ENCODE measurements at regions not wholly inside any gene's neighbourhood (a gene's known extent, or its start where the extent isn't known, plus 50 kb on each side); places are given as distances from the start of the nearest gene placed in this dataset.

GRCh38 chr14:105797546-105797945 lies 271.2 kb downstream of the TMEM121 start:
- Histone ChIP-seq H3K27me3 (ENCODE audit: insufficient read depth, low read depth, severe bottlenecking) (peaks cover 58% of the 10 kb centered on the region), H3K4me3 (ENCODE audit: low read depth, low read length) (no peak overlapping the region), H3K27ac (no peak overlapping the region), H3K9me3 (ENCODE audit: severe bottlenecking) (no peaks in the 10 kb centered on the region), H3K36me3 (no peaks in the 10 kb centered on the region)
- no peak for DNase-seq
- TF ChIP-seq CTCF (IDR thresholded peaks at IDR 0.05; ENCODE audit: low read depth, low read length) = no peak

- H3K27me3 ChIP-seq (ENCODE audit: insufficient read depth, low read depth, severe bottlenecking) = peaks cover 60% of the 10 kb centered on the region
- no peak for TF ChIP-seq CTCF (IDR thresholded peaks at IDR 0.05; ENCODE audit: low read depth, low read length)
- H3K9me3 ChIP-seq (ENCODE audit: severe bottlenecking) = no peaks in the 10 kb centered on the region
- no peaks in the 10 kb centered on the region for H3K36me3 ChIP-seq
- no peak for DNase-seq
- H3K27ac ChIP-seq = no peak overlapping the region
- no peak overlapping the region for H3K4me3 ChIP-seq (ENCODE audit: low read depth, low read length)
Measured at GRCh38 chr14:105805701-105806100, 279.3 kb downstream of the TMEM121 start.

- Histone ChIP-seq H3K9me3 (ENCODE audit: severe bottlenecking) (no peaks in the 10 kb centered on the region), H3K27ac (no peak overlapping the region), H3K27me3 (ENCODE audit: insufficient read depth, low read depth, severe bottlenecking) (peaks cover 60% of the 10 kb centered on the region), H3K4me3 (ENCODE audit: low read depth, low read length) (no peak overlapping the region), H3K36me3 (no peaks in the 10 kb centered on the region)
- no peak for DNase-seq
- no peak for TF ChIP-seq CTCF (IDR thresholded peaks at IDR 0.05; ENCODE audit: low read depth, low read length)
Measured at GRCh38 chr14:105806568-105806967, 280.2 kb downstream of the TMEM121 start.

- H3K9me3 ChIP-seq (ENCODE audit: severe bottlenecking) = no peaks in the 10 kb centered on the region
- no peak for TF ChIP-seq CTCF (IDR thresholded peaks at IDR 0.05; ENCODE audit: low read depth, low read length)
- H3K27ac ChIP-seq = no peak overlapping the region
- H3K27me3 ChIP-seq (ENCODE audit: insufficient read depth, low read depth, severe bottlenecking) = peaks cover 97% of the 10 kb centered on the region
- no peaks in the 10 kb centered on the region for H3K36me3 ChIP-seq
- DNase-seq = no peak
- no peak overlapping the region for H3K4me3 ChIP-seq (ENCODE audit: low read depth, low read length)
Measured at GRCh38 chr14:105817971-105818711, 291.8 kb downstream of the TMEM121 start.

- no peak for DNase-seq
- Histone ChIP-seq H3K36me3 (no peaks in the 10 kb centered on the region), H3K27me3 (ENCODE audit: insufficient read depth, low read depth, severe bottlenecking) (peaks cover 92% of the 10 kb centered on the region), H3K27ac (no peak overlapping the region), H3K9me3 (ENCODE audit: severe bottlenecking) (no peaks in the 10 kb centered on the region), H3K4me3 (ENCODE audit: low read depth, low read length) (no peak overlapping the region)
- TF ChIP-seq CTCF (IDR thresholded peaks at IDR 0.05; ENCODE audit: low read depth, low read length) = no peak
Measured at GRCh38 chr14:105818712-105819005, 292.3 kb downstream of the TMEM121 start.

- DNase-seq = no peak
- Histone ChIP-seq H3K4me3 (ENCODE audit: low read depth, low read length) (no peak overlapping the region), H3K27ac (no peak overlapping the region), H3K36me3 (no peaks in the 10 kb centered on the region), H3K27me3 (ENCODE audit: insufficient read depth, low read depth, severe bottlenecking) (peaks cover 86% of the 10 kb centered on the region), H3K9me3 (ENCODE audit: severe bottlenecking) (no peaks in the 10 kb centered on the region)
- no peak for TF ChIP-seq CTCF (IDR thresholded peaks at IDR 0.05; ENCODE audit: low read depth, low read length)
Measured at GRCh38 chr14:105830171-105830570, 303.8 kb downstream of the TMEM121 start.
